ENCODE measurements at regions not wholly inside any gene's neighbourhood (a gene's known extent, or its start where the extent isn't known, plus 50 kb on each side); places are given as distances from the start of the nearest gene placed in this dataset.

DNA sequence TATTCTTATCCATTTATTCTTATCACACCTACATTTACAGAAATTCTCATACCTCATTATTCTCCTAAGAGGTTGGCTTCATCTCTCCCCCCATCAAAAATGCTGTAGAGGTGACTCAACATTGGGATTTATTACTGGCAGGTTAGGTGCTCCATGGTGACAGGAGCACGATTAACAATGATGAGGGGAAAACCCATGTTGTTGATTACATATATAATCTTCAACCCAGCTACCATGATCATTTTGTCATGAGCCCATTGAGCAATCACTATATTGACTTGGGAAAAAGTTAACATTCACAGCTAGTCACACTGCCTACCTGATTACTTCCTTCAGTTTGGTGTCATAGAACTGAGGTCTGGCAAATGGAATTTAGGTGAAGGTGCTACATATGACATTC lies 712.1 kb upstream of the CHRM3 start:
- no peak overlapping the region for H2BK12ac ChIP-seq (ENCODE audit: insufficient read length, low read depth, low read length)
- DNase-seq = no peak
- no peak overlapping the region for H2AK5ac ChIP-seq (ENCODE audit: insufficient read length, low read length)
- H3K4me2 ChIP-seq (ENCODE audit: insufficient read depth, insufficient read length, low read length) = no peak overlapping the region
- no peaks in the 10 kb centered on the region for H3K4me1 ChIP-seq (ENCODE audit: insufficient read depth, low read length)
- H4K20me1 ChIP-seq (ENCODE audit: control insufficient read depth, insufficient read depth, insufficient read length) = no peaks in the 10 kb centered on the region
- H3K27me3 Mint-ChIP-seq (ENCODE audit: low read depth) = no peaks in the 10 kb centered on the region
- H3K4me3 Mint-ChIP-seq = no peak overlapping the region
- no peak overlapping the region for H3K14ac ChIP-seq (ENCODE audit: insufficient read depth, low read length)
- H3K4me1 Mint-ChIP-seq = peaks cover 11% of the 10 kb centered on the region in 2 experiments
- H2AFZ ChIP-seq (ENCODE audit: low read length) = no peak overlapping the region
- TF ChIP-seq, protein P1, sequence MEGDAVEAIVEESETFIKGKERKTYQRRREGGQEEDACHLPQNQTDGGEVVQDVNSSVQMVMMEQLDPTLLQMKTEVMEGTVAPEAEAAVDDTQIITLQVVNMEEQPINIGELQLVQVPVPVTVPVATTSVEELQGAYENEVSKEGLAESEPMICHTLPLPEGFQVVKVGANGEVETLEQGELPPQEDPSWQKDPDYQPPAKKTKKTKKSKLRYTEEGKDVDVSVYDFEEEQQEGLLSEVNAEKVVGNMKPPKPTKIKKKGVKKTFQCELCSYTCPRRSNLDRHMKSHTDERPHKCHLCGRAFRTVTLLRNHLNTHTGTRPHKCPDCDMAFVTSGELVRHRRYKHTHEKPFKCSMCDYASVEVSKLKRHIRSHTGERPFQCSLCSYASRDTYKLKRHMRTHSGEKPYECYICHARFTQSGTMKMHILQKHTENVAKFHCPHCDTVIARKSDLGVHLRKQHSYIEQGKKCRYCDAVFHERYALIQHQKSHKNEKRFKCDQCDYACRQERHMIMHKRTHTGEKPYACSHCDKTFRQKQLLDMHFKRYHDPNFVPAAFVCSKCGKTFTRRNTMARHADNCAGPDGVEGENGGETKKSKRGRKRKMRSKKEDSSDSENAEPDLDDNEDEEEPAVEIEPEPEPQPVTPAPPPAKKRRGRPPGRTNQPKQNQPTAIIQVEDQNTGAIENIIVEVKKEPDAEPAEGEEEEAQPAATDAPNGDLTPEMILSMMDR (conservative IDR thresholded peaks at IDR 0.05) = no peak
- H2BK5ac ChIP-seq (ENCODE audit: insufficient read length, low read length) = no peak overlapping the region
- no peaks in the 10 kb centered on the region; a peak in 1 of 5 replicates for H3K9me3 Mint-ChIP-seq
- H3T11ph ChIP-seq (ENCODE audit: low read length) = no peak overlapping the region
- no peaks in the 10 kb centered on the region for H3K23me2 ChIP-seq (ENCODE audit: insufficient read length, low read depth, low read length, poor library complexity, severe bottlenecking)
- peaks cover 0 to 10% (median 0%) of the 10 kb centered on the region in 3 experiments; a peak in 1 of 7 replicates for H3K36me3 Mint-ChIP-seq (ENCODE audit: insufficient read depth in 1 of 3, low read depth in 3 of 3)
- no peak overlapping the region for H3K23ac ChIP-seq (ENCODE audit: insufficient read length, low read depth, low read length)
- no peak overlapping the region for H3K27ac ChIP-seq (ENCODE audit: insufficient read length, low read depth, low read length)
- H2BK20ac ChIP-seq (ENCODE audit: low read depth, low read length, poor library complexity, severe bottlenecking) = no peak overlapping the region
- H3K4ac ChIP-seq (ENCODE audit: low read depth, low read length) = no peak overlapping the region
- no peak overlapping the region for H3K27ac Mint-ChIP-seq
- WGBS (ENCODE audit: extremely low coverage, insufficient read length, low lambda C conversion rate) = no CpG with 5 or more reads among the region's 1 CpG
- H3K18ac ChIP-seq (ENCODE audit: insufficient read length, low read depth, low read length) = no peak overlapping the region
- no peak overlapping the region for H3K56ac ChIP-seq (ENCODE audit: insufficient read length, low read depth, low read length)
- H3K79me2 ChIP-seq (ENCODE audit: insufficient read depth, low read length) = no peaks in the 10 kb centered on the region
- no peak overlapping the region for H3K9ac ChIP-seq (ENCODE audit: extremely low read depth, insufficient read length, low read length)
- no peaks in the 10 kb centered on the region for H3K9me3 ChIP-seq (ENCODE audit: control insufficient read depth, low read depth, low read length)
- no peak overlapping the region for H4K5ac ChIP-seq (ENCODE audit: insufficient read length, low read depth, low read length)
- H4K8ac ChIP-seq (replicated peaks; ENCODE audit: insufficient read length, low read depth, low read length) = no peak overlapping the region
- no peaks in the 10 kb centered on the region for H3K27me3 ChIP-seq (ENCODE audit: insufficient read depth, low read length)
- H2BK120ac ChIP-seq (ENCODE audit: low read depth, low read length, poor library complexity, severe bottlenecking) = no peak overlapping the region
- no peak overlapping the region for H2BK15ac ChIP-seq (ENCODE audit: low read depth, low read length)
- no peaks in the 10 kb centered on the region for H3K79me1 ChIP-seq (ENCODE audit: insufficient read depth, low read depth, low read length, poor library complexity, severe bottlenecking)
- no peak overlapping the region for H4K91ac ChIP-seq (ENCODE audit: insufficient read length, low read depth, low read length)
